Type B pancreatic cell (in vitro differentiated cells): ENCODE measurements at regions not wholly inside any gene's neighbourhood (a gene's known extent, or its start where the extent isn't known, plus 50 kb on each side); places are given as distances from the start of the nearest gene placed in this dataset.
"Not testable (repeated sequence)": the region's sequence is repeated elsewhere in the genome, so short reads cannot be mapped to it uniquely, and the experiment has no call there.

ENCODE experiments used
- DNase-seq: peaks from one replicate; pipeline ENCODE4 v3.0.0; 2021; ENCODE audit warnings: mixed read lengths; ENCODE audit not compliant: unreplicated experiment; ENCODE audit errors: extremely low spot score
- H3K27ac Mint-ChIP-seq: 2 replicates; pipeline ENCODE4 v1.8.0; 2021; ENCODE audit warnings: mild to moderate bottlenecking, mixed read lengths
- H3K27me3 Mint-ChIP-seq: 2 replicates; pipeline ENCODE4 v1.8.0; 2021; ENCODE audit warnings: mixed read lengths
- H3K36me3 Mint-ChIP-seq: 2 replicates; pipeline ENCODE4 v1.8.0; 2021; ENCODE audit warnings: mixed read lengths
- H3K4me1 Mint-ChIP-seq: one replicate; pipeline ENCODE4 v1.8.0; 2021; ENCODE audit warnings: mixed read lengths; ENCODE audit not compliant: unreplicated experiment
- H3K4me3 Mint-ChIP-seq: 2 replicates; pipeline ENCODE4 v1.8.0; 2021; ENCODE audit warnings: mild to moderate bottlenecking, mixed read lengths
- H3K9me3 Mint-ChIP-seq: 2 replicates; pipeline ENCODE4 v1.8.0; 2021; ENCODE audit warnings: mixed read lengths
- CTCF ChIP-seq: fragments of 200-600 bp; sonication (generic); conservative IDR thresholded peaks from 2 replicates; pipeline ENCODE4 v1.5.0; 2021; ENCODE audit warnings: antibody characterized with exemption, mild to moderate bottlenecking

GRCh38 chr2:204157684-204158083 is 221.1 kb downstream of the ICOS start:
- H3K36me3 Mint-ChIP-seq, result no peaks in the 10 kb centered on the region
- no peak overlapping the region for H3K4me3 Mint-ChIP-seq
- no peaks in the 10 kb centered on the region for H3K9me3 Mint-ChIP-seq
- no peak for DNase-seq
- no peak for TF ChIP-seq CTCF
- H3K4me1 Mint-ChIP-seq, result peaks cover 8% of the 10 kb centered on the region
- H3K27ac Mint-ChIP-seq, result no peak overlapping the region
- no peaks in the 10 kb centered on the region for H3K27me3 Mint-ChIP-seq

GRCh38 chr2:204159526-204159925 is 223.0 kb downstream of the ICOS start:
- no peak for TF ChIP-seq CTCF
- Mint-ChIP-seq H3K4me3 (no peak overlapping the region), H3K4me1 (peaks cover 6% of the 10 kb centered on the region), H3K9me3 (no peaks in the 10 kb centered on the region), H3K27me3 (no peaks in the 10 kb centered on the region), H3K36me3 (no peaks in the 10 kb centered on the region), H3K27ac (no peak overlapping the region)
- DNase-seq, result no peak

- no peaks in the 10 kb centered on the region for H3K36me3 Mint-ChIP-seq
- no peak overlapping the region for H3K27ac Mint-ChIP-seq
- TF ChIP-seq CTCF, result no peak
- DNase-seq, result no peak
- no peaks in the 10 kb centered on the region for H3K27me3 Mint-ChIP-seq
- H3K4me1 Mint-ChIP-seq, result peaks cover 6% of the 10 kb centered on the region
- H3K9me3 Mint-ChIP-seq, result no peaks in the 10 kb centered on the region
- no peak overlapping the region for H3K4me3 Mint-ChIP-seq
These were observed 224.4 kb downstream of the ICOS start for GRCh38 chr2:204160989-204161388.

GRCh38 chr2:204161886-204162285 is 225.3 kb downstream of the ICOS start:
- DNase-seq, result no peak
- Mint-ChIP-seq H3K4me3 (no peak overlapping the region), H3K27me3 (no peaks in the 10 kb centered on the region), H3K4me1 (peaks cover 6% of the 10 kb centered on the region), H3K9me3 (no peaks in the 10 kb centered on the region), H3K27ac (no peak overlapping the region), H3K36me3 (no peaks in the 10 kb centered on the region)
- TF ChIP-seq CTCF, result no peak

GRCh38 chr2:204166961-204167360 is 230.4 kb downstream of the ICOS start:
- no peaks in the 10 kb centered on the region for H3K4me1 Mint-ChIP-seq
- no peak overlapping the region for H3K27ac Mint-ChIP-seq
- H3K27me3 Mint-ChIP-seq, result no peaks in the 10 kb centered on the region
- H3K4me3 Mint-ChIP-seq, result no peak overlapping the region
- no peaks in the 10 kb centered on the region for H3K36me3 Mint-ChIP-seq
- DNase-seq, result no peak
- no peak for TF ChIP-seq CTCF
- no peaks in the 10 kb centered on the region for H3K9me3 Mint-ChIP-seq

- not testable (repeated sequence) for H3K27ac Mint-ChIP-seq, H3K4me3 Mint-ChIP-seq, H3K27me3 Mint-ChIP-seq, H3K9me3 Mint-ChIP-seq, DNase-seq, H3K4me1 Mint-ChIP-seq, H3K36me3 Mint-ChIP-seq
These were observed 231.1 kb downstream of the ICOS start for GRCh38 chr2:204167670-204168069.
